ENCODE measurements at regions not wholly inside any gene's neighbourhood (a gene's known extent, or its start where the extent isn't known, plus 50 kb on each side); places are given as distances from the start of the nearest gene placed in this dataset.
"Not testable (repeated sequence)": the region's sequence is repeated elsewhere in the genome, so short reads cannot be mapped to it uniquely, and the experiment has no call there.

GRCh38 chr15:49706805-49707204 lies 86.0 kb downstream of the DTWD1 start:
- no peak for DNase-seq

DNA sequence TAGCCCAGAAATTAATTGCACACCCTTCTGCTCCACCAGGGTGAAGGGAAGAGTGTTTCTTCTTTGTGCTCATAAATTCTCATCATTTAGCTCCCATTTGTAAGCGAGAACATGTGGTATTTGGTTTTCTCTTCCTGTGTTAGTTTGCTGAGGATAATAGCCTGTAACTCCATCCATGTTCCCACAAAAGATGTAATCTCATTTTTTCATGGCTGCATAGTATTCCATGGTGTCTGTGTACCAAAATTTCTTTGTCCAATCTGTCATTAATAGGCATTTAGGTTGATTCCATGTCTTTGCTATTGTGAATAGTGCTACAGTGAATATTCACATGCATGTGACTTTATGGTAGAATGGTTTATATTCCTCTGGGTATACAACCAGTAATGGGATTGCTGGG lies 86.8 kb downstream of the DTWD1 start:
- DNase-seq: no peak

GRCh38 chr15:49709646-49710214 lies 88.9 kb downstream of the DTWD1 start:
- no peak for DNase-seq

DNA sequence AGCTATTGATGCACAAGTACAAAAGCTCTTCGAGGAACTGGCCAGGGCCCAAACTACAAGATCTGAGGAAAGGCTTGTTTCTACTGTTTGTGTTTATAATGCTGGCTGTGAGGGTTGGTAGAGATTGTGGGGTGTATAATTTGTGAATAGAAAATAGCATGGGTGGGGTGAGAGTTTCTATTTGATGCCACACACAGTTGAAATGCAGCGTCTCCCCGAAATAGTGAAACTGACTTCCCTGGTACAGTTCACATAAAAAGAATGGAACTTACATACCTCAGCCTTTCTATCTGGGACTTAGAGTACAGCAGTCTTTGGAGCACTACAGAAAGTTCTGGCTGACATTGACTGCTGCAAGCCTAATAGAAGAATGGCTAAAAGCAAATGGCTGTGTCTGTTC lies 91.3 kb downstream of the DTWD1 start:
- no peak for DNase-seq

DNA sequence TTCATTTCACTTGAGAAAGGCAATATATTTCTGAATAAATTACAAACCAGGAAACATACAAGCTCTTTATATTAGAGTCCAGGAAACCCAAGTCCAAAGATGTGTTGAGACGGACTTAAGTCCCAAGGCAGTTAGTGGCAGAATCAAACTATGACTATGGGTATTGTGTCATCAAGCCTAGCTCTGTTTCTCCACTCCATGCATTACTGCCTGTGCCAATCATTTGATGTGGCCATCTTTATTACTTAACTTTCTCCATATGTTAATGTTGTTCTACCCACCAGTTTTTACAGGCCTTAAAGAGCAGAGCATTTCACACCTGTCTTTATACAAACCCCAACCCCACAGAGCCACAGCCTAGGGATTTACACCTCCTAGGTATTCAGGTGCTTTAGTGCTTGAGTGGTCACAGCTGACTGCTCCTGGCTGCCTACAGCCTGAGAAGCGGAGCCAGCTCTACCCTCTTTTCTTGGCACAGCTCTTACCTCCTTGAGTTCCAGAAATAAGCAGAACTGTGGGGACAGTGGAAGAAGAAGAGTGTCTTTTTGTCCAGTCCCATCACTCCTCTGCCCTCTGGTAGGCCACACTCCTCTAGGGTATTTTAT lies 92.1 kb downstream of the DTWD1 start:
- no peak for DNase-seq

GRCh38 chr15:49715211-49715610 lies 94.4 kb downstream of the DTWD1 start:
- no peak for DNase-seq

- DNase-seq: no peak
Measured at GRCh38 chr15:49715701-49716100, 94.9 kb downstream of the DTWD1 start.

GRCh38 chr15:49718234-49718633 lies 97.4 kb downstream of the DTWD1 start:
- DNase-seq: peak; percentile 28

- no peak for DNase-seq
Measured at GRCh38 chr15:49718846-49719245, 98.0 kb downstream of the DTWD1 start.

DNA sequence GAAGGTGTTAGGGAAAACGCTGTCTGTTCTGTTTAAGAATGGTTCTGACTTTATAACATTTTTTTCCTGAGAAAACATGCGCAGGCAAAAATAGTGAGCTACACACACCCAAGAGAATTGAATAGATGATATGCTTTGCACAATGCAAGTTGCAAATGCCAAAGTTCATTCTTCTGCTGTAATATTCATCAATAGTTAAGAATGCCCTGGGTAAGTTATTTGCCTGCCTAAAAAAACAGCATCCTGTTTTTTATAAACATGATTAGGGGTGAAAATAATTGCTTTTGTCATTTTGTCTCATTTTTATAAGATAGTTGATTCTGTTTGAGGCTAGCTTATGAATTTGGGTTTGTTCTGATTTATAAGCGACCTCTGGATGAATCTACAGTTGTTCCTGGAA lies 99.4 kb downstream of the DTWD1 start:
- no peak for DNase-seq

- no peak for DNase-seq
Measured at GRCh38 chr15:49721091-49721490, 100.2 kb downstream of the DTWD1 start.

GRCh38 chr15:49721621-49722020 lies 100.8 kb downstream of the DTWD1 start:
- no peak for DNase-seq

DNA sequence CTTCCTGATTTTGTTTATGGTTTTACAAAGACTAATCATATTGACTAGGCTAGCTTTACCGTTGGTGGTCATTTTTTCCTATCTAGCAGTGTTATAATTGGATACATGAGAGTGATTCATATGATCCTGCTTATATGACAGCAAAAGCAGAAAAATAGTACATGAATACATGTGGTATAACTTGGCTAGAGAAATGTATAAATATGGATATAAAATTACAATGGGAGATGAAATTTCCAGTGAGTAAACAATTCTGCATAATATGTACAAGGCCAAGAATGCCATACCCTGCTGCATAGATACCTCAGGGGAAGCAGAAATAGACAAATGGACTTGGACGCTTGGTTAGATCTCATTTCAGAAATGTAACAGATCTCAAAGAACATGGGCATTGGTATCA lies 103.1 kb downstream of the DTWD1 start:
- DNase-seq: no peak

GRCh38 chr15:49731187-49732099 lies 110.6 kb downstream of the DTWD1 start:
- no peak for DNase-seq

GRCh38 chr15:49732109-49732508 lies 111.3 kb downstream of the DTWD1 start:
- not testable (repeated sequence) for DNase-seq

DNA sequence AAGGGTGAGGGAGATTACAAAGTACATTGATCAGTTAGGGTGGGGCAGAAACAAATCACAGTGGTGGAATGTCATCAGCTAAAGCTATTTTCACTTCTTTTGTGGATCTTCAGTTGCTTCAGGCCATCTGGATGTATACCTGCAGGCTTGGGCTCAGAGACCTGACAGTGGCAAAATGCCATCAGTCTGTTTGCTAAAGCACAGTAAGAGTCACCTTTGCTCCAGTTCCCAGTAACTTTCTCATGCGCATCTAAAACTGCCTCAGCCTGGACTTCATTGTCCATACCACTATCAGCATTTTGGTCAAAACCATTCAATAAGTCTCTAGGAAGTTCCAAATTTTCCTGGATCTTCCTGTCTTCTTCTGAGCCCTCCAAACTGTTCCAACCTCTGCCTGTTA lies 113.2 kb downstream of the DTWD1 start:
- DNase-seq: not testable (repeated sequence)

- no peak for DNase-seq
Measured at GRCh38 chr15:49734831-49735508, 114.1 kb downstream of the DTWD1 start.

DNA sequence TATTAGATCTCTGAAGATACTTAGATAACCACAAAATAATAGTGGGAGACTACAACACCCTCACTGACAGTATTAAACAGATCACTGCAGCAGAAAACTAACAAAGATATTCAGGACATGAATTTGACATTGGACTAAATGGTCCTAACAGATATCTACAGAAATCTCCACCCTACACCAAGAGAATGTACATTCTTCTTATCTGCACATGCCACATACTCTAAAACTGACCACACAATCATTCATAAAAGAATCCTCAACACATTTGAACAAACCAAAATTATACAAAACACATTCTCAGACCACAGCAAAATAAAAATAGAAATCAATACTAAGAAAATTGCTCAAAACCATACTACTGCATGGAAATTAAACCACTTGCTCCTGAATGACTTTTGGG lies 116.3 kb downstream of the DTWD1 start:
- DNase-seq: no peak

DNA sequence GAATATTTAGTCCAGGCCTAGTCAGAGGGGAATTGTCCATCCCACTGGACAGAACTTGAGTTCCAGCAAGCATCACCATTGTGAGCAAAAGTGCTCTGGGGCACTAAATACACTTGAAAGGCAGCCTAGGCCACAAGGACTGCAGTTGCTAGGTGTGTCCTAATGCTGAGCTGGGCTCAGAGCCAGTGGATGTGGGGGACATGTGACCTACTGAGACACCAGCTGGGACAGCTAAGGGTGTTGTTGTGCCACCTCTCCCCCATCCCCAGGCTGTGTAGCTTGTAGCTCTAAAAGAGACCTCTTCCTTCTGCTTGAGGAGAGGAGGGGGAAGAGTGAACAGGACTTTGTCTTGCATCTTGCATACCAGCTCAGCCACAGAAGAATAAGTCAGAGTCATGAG lies 120.9 kb downstream of the DTWD1 start:
- DNase-seq: no peak

DNA sequence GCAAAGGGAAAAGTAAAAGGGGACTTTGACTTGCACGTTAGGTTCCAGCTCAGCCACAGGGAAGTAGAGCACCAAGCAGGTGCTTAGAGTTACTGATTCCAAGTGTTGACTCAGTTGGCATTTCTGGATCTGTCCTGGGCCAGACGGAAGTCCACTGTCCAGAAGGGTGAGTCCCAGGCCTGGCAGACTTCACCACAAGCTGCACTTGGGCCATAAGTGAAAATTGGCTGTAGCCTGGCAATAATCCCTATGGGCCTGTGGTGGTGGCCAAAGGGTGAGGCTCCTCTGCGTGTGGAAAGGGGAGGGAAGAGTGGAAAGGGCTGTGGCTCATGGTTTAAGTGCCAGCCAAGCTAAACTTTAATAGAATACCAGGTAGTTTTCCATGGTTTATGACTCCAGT lies 121.5 kb downstream of the DTWD1 start:
- DNase-seq: no peak

DNA sequence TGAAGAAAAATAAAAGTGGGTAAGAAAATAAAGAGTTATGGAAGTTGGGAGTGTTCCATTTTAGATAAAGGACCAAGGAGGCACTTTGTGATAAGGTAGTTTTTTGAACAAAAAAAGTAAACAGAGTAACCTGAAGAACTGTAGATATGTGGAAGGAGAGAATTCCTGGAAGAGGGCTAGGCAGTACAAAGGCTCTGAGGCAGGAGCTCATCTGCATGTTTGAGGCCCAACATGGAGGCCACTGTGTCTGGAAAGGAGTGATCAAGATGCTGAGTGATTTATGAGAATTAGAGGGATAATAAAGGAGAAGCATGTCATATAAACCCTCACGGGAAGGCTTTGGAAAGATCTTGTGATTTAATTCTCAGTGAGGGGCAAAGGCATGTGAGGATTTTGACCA lies 126.5 kb downstream of the DTWD1 start:
- no peak for DNase-seq

DNA sequence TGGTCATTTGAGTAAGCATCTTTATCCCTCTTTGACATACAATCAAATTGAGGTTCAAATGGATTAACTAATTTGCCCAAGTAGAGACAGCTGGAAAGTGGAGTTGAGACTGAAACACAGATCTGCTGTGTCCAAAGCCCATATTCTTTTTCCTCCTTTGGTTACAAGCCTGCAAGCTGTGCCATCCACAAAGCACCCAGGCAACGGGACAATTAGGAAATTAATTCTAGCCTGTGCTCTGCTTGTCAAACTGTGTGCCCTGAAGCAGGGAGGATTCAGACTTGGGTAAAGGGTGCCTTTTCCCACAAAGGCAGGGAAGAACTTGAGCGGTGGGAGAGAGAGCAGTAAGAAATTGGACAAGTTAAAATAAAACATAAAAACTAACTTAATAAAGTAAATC lies 127.9 kb downstream of the DTWD1 start:
- no peak for DNase-seq

GRCh38 chr15:49750553-49750952 lies 129.7 kb downstream of the DTWD1 start:
- no peak for DNase-seq

DNA sequence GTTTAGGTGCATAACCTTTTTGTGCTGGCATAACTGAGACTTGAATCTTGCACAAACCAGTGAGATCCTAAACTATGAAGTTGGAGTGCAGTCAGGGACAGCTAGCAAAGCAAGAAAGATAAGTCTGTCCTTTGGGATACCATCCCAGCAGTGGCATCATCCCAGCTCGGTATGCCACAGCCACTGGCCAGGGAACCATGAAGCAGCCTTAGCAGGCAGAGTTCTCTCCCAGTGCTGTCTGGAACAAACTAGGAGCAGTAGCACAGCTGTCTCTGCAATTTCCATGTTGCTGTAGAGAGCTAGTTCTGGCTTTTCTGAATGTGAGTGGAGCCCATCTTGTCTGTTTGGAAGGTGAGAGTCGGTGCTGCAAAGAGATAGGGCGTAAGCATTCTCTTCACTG lies 130.3 kb downstream of the DTWD1 start:
- no peak for DNase-seq

Data from fibroblast of skin of right quadriceps (primary cell).